ENCODE measurements at regions not wholly inside any gene's neighbourhood (a gene's known extent, or its start where the extent isn't known, plus 50 kb on each side); places are given as distances from the start of the nearest gene placed in this dataset.

GRCh38 chr5:118653183-118653582 lies 335.2 kb downstream of the DTWD2 start:
- peaks cover 17% of the 10 kb centered on the region for H3K9me3 Mint-ChIP-seq (ENCODE audit: low read depth)
- H3K4me1 Mint-ChIP-seq (ENCODE audit: low read depth) = no peaks in the 10 kb centered on the region
- no peaks in the 10 kb centered on the region for H3K27me3 Mint-ChIP-seq (ENCODE audit: low read depth)
- TF ChIP-seq CTCF (IDR thresholded peaks at IDR 0.05) = no peak
- H3K27ac Mint-ChIP-seq (ENCODE audit: unreplicated experiment) = no peak overlapping the region
- no peak for DNase-seq (ENCODE audit: low spot score)
- peaks cover 6% of the 10 kb centered on the region for H3K36me3 Mint-ChIP-seq (ENCODE audit: low read depth)
- H3K4me3 Mint-ChIP-seq (ENCODE audit: unreplicated experiment) = no peak overlapping the region

- Mint-ChIP-seq H3K36me3 (ENCODE audit: low read depth) (no peaks in the 10 kb centered on the region), H3K4me3 (ENCODE audit: unreplicated experiment) (no peak overlapping the region), H3K4me1 (ENCODE audit: low read depth) (no peaks in the 10 kb centered on the region), H3K27ac (ENCODE audit: unreplicated experiment) (no peak overlapping the region), H3K27me3 (ENCODE audit: low read depth) (no peaks in the 10 kb centered on the region), H3K9me3 (ENCODE audit: low read depth) (peaks cover 3% of the 10 kb centered on the region)
- no peak for DNase-seq (ENCODE audit: low spot score)
- TF ChIP-seq CTCF (IDR thresholded peaks at IDR 0.05) = no peak
Observed at GRCh38 chr5:118651002-118651401, 337.3 kb downstream of the DTWD2 start.

GRCh38 chr5:118647587-118647986 lies 340.8 kb downstream of the DTWD2 start:
- Mint-ChIP-seq H3K9me3 (ENCODE audit: low read depth) (peaks cover 5% of the 10 kb centered on the region), H3K36me3 (ENCODE audit: low read depth) (peaks cover 2% of the 10 kb centered on the region), H3K4me3 (ENCODE audit: unreplicated experiment) (no peak overlapping the region), H3K27ac (ENCODE audit: unreplicated experiment) (no peak overlapping the region), H3K4me1 (ENCODE audit: low read depth) (no peaks in the 10 kb centered on the region), H3K27me3 (ENCODE audit: low read depth) (no peaks in the 10 kb centered on the region)
- TF ChIP-seq CTCF (IDR thresholded peaks at IDR 0.05) = no peak
- DNase-seq (ENCODE audit: low spot score) = no peak

GRCh38 chr5:118646917-118647316 lies 341.4 kb downstream of the DTWD2 start:
- DNase-seq (ENCODE audit: low spot score) = no peak
- no peak overlapping the region for H3K27ac Mint-ChIP-seq (ENCODE audit: unreplicated experiment)
- no peaks in the 10 kb centered on the region for H3K4me1 Mint-ChIP-seq (ENCODE audit: low read depth)
- peaks cover 2% of the 10 kb centered on the region for H3K36me3 Mint-ChIP-seq (ENCODE audit: low read depth)
- H3K27me3 Mint-ChIP-seq (ENCODE audit: low read depth) = no peaks in the 10 kb centered on the region
- no peak overlapping the region for H3K4me3 Mint-ChIP-seq (ENCODE audit: unreplicated experiment)
- peaks cover 8% of the 10 kb centered on the region for H3K9me3 Mint-ChIP-seq (ENCODE audit: low read depth)
- TF ChIP-seq CTCF (IDR thresholded peaks at IDR 0.05) = no peak

GRCh38 chr5:118637947-118638670 lies 350.2 kb downstream of the DTWD2 start:
- H3K4me1 Mint-ChIP-seq (ENCODE audit: low read depth) = no peaks in the 10 kb centered on the region
- no peak for TF ChIP-seq CTCF (IDR thresholded peaks at IDR 0.05)
- H3K4me3 Mint-ChIP-seq (ENCODE audit: unreplicated experiment) = no peak overlapping the region
- H3K36me3 Mint-ChIP-seq (ENCODE audit: low read depth) = peaks cover 11% of the 10 kb centered on the region
- no peak for DNase-seq (ENCODE audit: low spot score)
- H3K9me3 Mint-ChIP-seq (ENCODE audit: low read depth) = peaks cover 57% of the 10 kb centered on the region
- no peak overlapping the region for H3K27ac Mint-ChIP-seq (ENCODE audit: unreplicated experiment)
- no peaks in the 10 kb centered on the region for H3K27me3 Mint-ChIP-seq (ENCODE audit: low read depth)
